GM19351 (cell line): ENCODE measurements at regions not wholly inside any gene's neighbourhood (a gene's known extent, or its start where the extent isn't known, plus 50 kb on each side); places are given as distances from the start of the nearest gene placed in this dataset.
A peak's percentile ranks its signal among the peaks of the same experiment; 100 is the strongest.
"Not testable (repeated sequence)": the region's sequence is repeated elsewhere in the genome, so short reads cannot be mapped to it uniquely, and the experiment has no call there.

Source experiments
- ATAC-seq: cut with Tn5 transposase; IDR thresholded peaks from one replicate; pipeline ENCODE4 v1.9.1; 2021; ENCODE audit warnings: mild to moderate bottlenecking, moderate library complexity; ENCODE audit not compliant: unreplicated experiment

DNA sequence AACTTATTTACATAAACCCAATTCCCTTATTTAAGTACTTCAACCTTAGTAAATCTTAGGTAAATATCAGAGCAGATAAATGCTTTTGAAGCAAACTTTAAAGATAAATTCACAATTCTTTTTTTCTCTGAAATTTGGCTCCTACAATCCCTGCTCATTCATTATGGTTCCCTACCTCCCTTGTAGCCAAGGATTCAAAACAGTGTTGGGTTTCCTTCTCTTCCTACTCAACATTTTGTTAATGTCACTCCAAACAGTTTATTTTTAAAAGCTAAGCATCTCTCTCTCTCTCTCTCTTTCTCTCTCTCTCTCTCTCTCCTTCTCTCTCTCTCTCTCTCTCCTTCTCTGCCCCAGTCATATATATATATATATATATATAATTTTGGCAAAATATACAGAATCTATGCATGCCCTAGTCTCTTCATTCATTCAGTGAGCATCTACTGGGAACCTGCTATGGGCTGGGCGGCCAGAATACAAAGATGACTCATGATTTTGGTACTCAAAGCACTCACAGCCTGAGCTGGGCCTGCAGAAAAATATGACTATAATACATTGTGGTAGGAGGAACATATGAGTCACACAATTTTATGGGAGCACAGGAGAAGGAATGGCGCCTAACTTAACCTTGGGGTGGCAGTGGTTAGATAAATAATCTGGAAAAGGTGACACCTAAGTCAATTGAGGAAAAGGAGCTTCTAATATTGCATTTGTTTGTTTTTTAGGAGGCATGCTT, 123.7 kb upstream of the DHRS4 start:
- ATAC-seq, result no peak

DNA sequence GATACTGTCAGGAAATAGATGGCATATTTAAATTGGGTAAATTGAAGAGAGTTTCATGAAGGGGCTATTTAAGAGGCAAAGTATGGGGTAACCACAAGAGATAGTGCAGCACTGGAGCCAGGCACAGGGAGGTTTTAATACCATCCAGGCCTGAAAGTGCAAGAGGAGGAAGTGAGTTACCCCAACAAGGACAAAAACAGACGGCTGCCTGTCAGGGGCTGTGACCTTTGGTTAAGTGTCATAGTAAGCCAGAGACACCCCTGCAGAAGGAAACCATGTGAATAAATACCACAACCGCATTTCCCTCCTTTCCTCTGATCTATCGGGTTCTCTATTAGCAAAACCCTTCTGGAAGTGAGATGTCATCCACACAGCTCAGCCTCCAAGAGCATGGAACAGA, 122.0 kb upstream of the DHRS4 start:
- no peak for ATAC-seq

DNA sequence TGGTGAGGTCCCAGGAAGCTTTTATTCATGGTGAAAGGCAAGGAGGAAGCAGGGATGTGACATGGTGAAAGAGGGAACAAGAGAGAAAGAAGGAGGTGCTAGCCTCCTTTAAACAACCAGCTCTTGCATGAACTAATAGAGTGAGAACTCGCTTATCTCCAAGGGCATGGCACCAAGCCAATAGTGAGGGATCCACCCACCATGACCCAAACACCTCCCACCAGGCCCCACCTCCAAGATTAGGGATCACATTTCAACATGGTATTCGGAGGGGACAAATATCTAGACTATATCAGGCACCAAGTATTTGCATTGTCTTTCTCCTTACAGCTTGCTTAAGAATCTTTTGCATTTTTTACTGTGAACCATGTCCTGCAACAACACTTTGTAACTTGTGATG, 91.9 kb upstream of the DHRS4 start:
- ATAC-seq, result no peak

DNA sequence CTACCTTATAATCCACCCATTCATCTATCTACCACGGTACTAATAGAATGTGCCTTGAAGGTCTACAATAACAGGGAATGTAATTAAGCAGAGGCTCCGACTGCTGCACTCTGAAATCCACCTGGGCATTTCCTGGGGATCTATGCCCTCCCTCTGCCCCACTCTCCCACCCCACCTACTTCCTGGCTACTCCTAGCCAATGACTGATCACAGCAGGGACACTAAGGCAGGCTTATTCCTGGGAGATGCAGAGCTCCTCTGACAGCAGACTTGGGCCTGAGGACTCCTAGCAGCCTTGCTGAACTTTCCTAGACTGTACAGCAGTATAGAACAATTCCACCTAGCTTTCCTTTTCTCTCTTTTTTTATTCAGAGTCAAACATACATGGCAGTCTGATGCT, 91.1 kb upstream of the DHRS4 start:
- ATAC-seq, result no peak

DNA sequence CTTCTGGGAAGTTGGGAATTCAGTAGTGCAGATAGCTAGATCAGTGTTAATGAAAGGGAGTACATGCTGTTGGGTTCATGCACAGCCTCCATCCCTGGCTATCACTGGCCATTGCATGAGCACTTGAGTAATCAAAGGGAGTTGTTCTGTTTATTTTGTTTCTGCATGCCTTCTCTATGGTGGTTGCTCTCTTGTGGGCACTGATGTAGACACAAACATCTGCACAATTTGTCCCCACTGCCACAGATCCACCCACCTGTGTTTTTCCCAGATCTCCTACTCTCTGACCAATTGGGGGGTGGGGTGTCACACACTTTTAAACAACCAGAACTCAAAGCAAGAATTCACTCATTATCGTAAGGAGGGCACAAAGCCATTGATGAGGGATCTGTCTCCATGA, 89.7 kb upstream of the DHRS4 start:
- ATAC-seq, result no peak

DNA sequence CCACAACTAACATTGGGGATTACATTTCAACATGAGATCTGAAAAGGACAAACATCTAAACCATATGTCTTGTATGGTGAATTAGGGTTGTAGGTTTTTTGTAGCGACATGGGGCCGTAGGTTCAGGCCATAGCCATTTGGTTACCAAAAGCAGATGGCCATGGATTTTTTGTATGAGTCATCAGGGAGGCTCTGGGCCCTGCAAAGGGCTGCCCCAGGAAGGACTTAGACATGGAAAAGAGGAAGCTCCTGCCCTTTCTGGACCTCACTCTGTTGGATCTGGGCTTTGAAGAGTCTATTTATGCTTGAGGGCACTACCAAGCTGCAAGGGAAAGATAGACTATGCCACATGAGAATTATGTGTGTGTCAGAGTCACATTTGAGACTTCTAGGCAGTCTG, 89.3 kb upstream of the DHRS4 start:
- no peak for ATAC-seq

DNA sequence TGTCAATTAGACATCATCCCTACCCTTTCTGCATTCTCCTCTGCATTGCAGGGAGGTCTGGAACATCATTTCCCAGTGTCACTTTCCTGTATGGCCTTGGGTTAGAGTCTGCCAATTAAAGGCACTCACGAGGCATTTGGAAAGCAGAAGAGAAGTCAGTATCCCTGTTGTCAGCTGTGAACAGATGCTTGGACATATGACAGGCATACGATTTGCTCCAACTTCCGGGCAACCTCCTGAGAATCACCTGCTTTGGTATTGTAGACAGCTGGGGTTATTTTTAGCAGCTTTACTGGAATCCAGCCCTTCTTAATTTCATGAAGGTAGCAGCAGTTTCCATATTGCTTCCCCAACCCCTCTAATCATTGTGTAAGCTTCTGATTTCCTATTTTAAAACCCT, 88.7 kb upstream of the DHRS4 start:
- no peak for ATAC-seq

DNA sequence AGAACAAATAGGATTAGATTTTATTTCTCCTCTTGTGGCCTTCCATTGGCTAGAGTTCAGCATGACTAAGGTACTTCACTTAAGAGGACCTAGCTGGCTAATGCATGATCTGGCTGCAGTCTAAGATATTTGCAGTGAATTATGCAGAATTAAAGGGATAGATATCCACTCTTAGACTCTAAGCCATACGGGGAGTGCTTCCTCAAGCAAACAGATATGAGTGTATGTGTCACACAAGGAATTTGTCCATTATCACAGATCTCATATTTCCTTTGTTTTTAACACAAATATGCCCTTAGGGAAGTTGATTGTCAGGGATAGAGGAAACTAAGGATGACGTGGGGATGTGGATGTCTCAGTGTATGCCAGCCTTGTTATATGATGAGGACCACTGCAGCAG, 88.1 kb upstream of the DHRS4 start:
- ATAC-seq, result no peak

DNA sequence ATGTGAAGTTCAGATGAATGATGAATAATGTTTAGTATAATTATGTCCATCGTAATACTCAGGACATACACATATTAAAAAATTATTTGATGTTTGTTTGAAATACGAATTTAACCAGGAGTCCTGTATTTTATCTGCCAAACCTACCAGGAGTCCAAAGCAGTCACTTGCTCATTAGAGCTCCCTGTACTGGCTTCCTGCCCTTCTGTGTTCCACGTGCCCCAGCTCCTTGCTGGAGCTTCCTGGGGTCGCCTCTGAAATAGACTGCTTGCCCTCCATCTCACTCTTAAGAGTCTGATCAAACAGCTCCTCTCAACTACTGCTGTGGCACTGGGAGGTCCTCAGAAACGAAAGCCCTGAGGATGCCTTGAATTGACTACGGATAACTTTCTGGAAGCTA, 87.3 kb upstream of the DHRS4 start:
- ATAC-seq, result no peak

DNA sequence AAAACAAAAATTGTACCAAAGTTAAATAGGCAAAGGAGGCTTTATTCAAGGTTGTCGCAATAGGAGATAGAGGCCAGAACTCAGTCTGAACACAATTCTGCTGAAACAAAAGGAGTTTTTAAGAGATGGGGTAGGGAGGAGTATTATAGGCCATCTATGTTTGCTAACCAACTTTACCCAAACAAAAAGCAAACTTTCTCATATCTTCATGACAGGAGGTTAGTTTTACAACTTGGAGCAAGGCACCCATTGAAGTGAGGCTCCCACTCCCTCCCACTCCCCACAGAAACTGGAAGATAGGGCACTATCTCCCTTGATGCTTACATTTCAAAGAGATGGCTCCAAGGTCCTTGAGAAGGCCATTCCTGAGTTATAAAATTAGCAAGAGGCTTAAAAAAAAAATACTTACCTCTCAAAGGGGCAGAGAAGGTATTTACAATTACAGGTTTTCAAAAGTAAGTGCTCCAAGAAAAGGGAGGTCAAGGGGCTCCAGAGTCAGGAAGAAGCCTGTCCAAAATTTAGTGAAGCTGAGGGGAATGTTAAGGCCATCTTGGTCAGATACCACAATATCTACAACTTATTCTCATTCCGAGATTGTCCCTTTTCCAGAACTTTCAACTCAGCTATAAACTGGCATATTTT, 84.4 kb upstream of the DHRS4 start:
- no peak for ATAC-seq

DNA sequence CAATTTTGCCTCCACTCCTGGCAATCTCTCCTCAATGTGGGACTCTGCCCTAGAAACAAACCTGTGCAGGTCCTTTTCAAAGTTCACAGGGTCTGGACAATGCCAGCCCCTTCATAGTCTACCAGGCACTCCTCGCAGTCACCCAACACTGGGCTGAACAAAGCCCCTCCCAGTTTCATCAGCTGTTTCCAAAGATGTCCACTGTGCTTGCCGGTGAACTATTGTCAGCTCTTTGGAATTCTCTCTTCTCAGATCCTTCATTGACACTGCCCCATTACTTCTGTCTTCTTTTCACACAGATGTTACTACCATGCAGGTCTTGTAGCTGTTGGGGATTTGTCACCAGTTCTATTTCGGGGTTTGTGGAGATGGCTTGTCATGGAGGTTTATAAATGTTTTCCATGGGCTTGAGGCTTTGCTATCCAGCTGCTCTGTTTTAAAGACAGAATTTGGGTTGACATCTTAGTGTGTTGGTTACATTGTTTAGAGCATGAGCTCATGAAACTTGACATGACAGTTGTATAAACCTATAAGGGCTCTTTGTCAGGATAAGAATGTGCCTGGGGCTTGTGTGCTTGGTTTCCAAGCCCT, 77.3 kb upstream of the DHRS4 start:
- ATAC-seq, result no peak

DNA sequence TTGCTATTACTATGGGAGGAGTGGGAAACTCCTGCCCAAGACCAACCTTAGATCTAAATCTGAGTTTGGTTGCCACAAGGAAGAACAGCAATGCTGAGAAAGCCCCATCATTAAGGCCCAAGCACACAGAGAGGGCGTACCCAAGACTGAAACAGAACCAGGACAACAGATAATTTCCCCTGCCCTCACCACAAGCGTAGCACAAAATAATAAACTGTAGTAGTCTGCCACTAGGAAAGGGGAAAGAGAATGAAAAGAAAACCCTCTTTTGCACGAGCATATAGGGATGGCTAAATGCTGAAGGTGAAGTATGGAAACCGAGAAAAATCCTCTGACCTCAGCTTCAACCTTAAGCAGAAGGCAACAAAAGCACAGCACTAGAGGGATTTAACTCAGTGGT, 76.5 kb upstream of the DHRS4 start:
- ATAC-seq, result peak; percentile 62

DNA sequence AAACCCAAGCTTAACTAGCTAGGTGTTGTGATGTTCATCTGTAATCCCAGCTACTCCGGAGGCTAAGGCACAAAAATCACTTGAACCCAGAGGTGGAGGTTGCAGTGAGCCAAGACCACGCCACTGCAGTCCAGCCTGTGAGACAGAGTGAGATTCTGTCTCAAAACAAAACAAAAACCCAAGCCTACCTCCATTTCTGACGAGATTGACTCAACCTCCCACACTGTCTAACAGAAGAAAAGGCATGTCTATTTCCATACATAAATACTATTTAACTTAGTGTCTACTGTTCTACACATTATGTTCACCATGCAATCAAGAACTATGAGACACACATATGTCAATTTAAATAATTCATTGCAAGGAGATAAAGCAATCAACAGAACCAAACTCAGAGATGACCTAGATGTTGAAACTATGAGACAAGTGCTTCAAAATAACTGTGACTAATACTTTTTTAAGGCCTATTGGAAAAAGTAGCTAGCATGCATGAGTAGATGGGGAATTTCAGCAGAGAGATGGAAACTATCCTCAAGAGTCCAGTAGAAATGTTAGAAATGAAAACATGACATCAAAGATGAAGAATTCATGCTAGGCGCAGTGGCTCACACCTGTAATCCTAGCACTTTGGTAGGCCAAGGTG, 75.9 kb upstream of the DHRS4 start:
- ATAC-seq, result peak; percentile 87

DNA sequence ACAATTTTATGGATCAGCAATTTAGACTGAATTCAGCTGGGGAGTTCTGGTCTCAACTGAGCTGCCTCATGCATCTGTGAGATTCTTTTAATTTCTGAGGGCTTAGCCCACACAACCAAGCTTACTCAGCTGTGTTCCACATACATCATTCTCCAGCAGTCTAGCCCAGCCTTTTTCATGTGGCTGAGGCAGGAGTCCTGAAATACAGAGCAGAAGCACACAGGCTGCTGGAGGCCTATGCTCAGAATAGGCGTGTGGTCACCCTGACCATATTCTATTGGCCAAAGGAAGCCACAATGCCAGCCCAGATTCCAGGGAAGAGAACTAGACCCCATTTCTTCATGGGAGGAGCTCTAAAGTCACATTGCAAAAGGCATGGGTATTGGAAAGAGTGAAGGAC, 72.3 kb upstream of the DHRS4 start:
- ATAC-seq, result no peak

DNA sequence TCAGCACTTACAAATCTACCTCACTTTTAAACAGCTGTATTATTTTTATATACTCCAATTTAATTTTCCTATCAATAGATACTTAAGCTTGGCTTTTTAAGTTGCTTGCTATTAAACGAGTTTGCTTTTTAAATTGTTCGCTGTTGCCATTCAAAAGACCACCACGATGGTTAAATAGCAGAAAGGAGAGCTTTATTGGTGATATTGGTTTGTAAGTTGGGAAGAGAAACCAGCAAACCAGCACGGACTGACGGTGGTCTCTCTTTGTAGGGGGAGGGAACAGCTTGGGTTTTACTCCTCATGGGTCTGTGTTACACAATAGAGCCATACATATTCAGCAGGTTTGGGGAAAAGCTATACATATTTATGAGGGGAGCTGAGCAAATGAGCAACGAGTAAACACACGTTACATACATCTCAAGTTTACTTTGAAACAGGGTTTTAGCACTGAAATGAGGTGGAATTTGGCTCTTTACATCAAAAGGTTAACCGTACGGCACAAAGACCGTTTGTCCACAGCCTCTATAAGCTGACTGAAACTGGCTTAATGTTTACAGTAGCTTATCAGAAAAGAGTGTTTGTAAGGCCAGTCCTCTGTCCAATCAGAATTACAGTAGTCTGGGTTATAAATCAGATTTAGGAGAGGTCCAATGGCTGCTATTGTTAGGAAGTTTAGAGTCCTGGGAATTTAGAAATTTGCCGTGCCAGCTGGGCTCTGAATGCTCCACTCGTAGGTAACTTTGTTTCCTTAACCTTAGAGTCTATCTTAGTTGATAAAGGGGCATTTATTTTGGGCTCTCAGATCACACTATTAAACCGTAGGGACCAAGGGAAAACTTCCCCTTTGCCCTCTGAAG, 69.7 kb upstream of the DHRS4 start:
- no peak for ATAC-seq

DNA sequence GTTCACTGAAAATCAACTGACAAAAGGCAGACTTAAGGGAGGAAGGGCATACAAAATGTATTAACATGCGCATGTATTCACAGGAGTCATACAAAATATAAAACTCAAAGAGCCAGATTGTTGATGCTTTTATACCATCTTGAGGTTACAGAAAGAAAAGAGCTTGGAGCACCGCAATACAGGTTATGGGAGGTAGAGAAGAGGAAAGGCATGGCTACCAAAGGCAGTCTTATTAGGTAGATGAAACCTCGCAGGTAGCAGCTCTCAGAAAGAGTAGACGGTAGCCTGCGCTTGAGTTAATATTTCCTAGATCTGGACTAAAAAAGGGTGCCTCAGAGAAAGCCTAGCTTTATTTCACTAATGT, 69.0 kb upstream of the DHRS4 start:
- no peak for ATAC-seq

DNA sequence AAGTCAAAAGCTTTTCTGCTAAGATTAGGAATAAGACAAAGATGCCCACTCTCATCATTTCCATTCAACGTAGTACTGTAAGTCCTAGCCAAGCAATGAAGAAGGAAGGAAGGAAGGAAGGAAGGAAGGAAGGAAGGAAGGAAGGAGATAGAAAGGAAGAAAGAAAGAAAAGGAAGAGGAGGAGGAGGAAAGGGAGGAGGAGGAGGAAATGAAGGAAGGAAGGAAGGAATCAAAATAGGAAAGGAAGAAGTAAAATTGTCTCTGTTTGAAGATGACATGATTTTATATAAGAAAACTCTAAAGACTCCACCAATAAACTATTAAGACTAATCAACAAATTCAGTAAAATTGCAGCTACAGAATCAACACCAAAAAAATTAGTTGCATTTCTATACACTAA, 66.0 kb upstream of the DHRS4 start:
- ATAC-seq, result no peak

DNA sequence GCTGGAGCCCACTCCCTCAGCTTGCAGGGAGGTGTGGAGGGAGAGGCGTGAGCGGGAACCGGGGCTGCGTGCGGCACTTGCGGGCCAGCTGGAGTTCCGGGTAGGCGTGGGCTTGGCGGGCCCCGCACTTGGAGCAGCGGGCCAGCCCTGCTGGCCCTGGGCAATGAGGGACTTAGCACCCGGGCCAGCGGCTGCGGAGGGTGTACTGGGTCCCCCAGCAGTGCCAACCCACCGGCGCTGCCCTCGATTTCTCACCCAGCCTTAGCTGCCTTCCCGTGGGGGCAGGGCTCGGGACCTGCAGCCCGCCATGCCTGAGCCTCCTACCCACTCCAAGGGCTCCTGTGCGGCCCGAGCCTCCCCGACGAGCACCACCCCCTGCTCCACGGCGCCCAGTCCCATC, 61.9 kb upstream of the DHRS4 start:
- ATAC-seq, result not testable (repeated sequence)

DNA sequence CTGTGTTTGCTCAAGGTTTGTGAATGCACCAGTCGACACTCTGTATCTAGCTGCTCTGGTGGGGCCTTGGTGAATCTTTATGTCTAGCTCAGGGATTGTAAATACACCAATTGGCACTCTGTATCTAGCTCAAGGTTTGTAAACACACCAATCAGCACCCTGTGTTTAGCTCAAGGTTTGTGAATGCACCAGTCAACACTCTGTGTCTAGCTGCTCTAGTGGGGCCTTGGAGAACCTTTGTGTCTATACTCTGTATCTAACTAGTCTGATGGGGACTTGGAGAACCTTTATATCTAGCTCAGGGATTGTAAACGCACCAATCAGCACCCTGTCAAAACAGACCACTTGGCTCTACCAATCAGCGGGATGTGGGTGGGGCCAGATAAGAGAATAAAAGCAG, 61.3 kb upstream of the DHRS4 start:
- not testable (repeated sequence) for ATAC-seq

DNA sequence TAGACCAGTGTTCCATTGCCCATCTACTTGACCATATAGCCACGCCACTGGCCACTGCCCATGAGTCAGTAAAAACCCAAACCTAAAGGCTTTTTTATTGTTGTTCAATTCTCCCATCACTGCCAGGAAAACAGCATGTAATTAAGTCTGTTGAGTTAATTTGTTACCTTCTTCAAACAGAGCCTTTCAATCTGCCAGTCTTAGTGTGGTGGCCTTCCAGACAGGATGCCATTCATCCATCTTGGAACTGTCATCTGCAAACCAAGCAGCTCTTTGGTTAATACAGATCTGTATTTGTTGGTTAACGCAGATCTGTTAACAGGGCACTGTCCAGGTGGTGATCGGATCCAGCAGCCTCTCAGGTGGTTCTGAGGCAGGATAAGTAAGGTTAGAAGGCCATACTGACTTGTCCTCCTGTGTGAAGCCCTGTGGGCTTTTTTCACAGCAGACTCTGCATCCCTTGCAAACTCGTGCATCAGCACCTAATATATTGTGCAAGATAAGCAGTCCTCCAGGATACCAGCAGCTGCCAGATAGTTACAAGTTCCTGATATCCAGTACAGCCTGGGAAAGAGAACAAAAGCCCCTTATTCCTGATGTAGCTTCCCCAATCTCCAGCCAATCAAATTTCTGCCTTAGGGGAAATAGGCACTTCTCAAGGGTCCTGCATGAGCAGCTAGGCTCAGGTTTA, 59.1 kb upstream of the DHRS4 start:
- no peak for ATAC-seq

DNA sequence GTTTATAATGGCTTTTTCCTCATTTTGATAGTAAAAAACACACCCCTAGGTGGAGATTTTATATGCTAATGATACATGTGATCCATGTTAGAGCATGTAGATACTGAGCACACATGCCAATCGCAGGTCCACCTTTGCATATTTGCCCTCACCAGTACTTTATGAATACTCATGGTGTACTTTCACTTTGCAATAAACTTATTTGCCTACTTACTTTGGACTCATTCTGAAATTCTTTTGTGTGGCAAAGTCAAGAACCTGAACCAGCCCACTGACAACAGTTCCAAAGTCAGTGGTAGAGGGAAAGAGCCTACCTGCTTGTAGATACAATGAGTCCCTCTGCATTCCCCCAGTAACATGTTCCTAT, 58.5 kb upstream of the DHRS4 start:
- no peak for ATAC-seq
